ENCODE measurements at regions not wholly inside any gene's neighbourhood (a gene's known extent, or its start where the extent isn't known, plus 50 kb on each side); places are given as distances from the start of the nearest gene placed in this dataset.

- H3K4me3 ChIP-seq (ENCODE audit: low read depth, low read length): no peak overlapping the region
- DNase-seq (ENCODE audit: low read depth): no peak
- TF ChIP-seq MYC (IDR thresholded peaks at IDR 0.05; ENCODE audit: low read depth, low read length): no peak
- TF ChIP-seq, protein P1, sequence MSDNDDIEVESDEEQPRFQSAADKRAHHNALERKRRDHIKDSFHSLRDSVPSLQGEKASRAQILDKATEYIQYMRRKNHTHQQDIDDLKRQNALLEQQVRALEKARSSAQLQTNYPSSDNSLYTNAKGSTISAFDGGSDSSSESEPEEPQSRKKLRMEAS (IDR thresholded peaks at IDR 0.05; ENCODE audit: low read depth, low read length): no peak
- TF ChIP-seq, protein P2, sequence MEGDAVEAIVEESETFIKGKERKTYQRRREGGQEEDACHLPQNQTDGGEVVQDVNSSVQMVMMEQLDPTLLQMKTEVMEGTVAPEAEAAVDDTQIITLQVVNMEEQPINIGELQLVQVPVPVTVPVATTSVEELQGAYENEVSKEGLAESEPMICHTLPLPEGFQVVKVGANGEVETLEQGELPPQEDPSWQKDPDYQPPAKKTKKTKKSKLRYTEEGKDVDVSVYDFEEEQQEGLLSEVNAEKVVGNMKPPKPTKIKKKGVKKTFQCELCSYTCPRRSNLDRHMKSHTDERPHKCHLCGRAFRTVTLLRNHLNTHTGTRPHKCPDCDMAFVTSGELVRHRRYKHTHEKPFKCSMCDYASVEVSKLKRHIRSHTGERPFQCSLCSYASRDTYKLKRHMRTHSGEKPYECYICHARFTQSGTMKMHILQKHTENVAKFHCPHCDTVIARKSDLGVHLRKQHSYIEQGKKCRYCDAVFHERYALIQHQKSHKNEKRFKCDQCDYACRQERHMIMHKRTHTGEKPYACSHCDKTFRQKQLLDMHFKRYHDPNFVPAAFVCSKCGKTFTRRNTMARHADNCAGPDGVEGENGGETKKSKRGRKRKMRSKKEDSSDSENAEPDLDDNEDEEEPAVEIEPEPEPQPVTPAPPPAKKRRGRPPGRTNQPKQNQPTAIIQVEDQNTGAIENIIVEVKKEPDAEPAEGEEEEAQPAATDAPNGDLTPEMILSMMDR (IDR thresholded peaks at IDR 0.05; ENCODE audit: low read depth, low read length): no peak
- no peak for TF ChIP-seq POLR2A (IDR thresholded peaks at IDR 0.05; ENCODE audit: extremely low read depth, insufficient read length)
Measured at GRCh38 chr3:103446953-103447629, 1012.3 kb downstream of the ZPLD1 start.

- DNase-seq (ENCODE audit: low read depth): no peak
- H3K4me3 ChIP-seq (ENCODE audit: low read depth, low read length): no peak overlapping the region
- no peak for TF ChIP-seq POLR2A (IDR thresholded peaks at IDR 0.05; ENCODE audit: extremely low read depth, insufficient read length)
- TF ChIP-seq, protein P2 (IDR thresholded peaks at IDR 0.05; ENCODE audit: low read depth, low read length): no peak
- no peak for TF ChIP-seq MYC (IDR thresholded peaks at IDR 0.05; ENCODE audit: low read depth, low read length)
- TF ChIP-seq, protein P1 (IDR thresholded peaks at IDR 0.05; ENCODE audit: low read depth, low read length): no peak
Measured at GRCh38 chr3:103453152-103453551, 1018.3 kb downstream of the ZPLD1 start.

- no peak for DNase-seq (ENCODE audit: low read depth)
- no peak overlapping the region for H3K4me3 ChIP-seq (ENCODE audit: low read depth, low read length)
- TF ChIP-seq, protein P2 (IDR thresholded peaks at IDR 0.05; ENCODE audit: low read depth, low read length): no peak
- TF ChIP-seq, protein P1 (IDR thresholded peaks at IDR 0.05; ENCODE audit: low read depth, low read length): no peak
- TF ChIP-seq MYC (IDR thresholded peaks at IDR 0.05; ENCODE audit: low read depth, low read length) (no peak), POLR2A (IDR thresholded peaks at IDR 0.05; ENCODE audit: extremely low read depth, insufficient read length) (no peak)
Measured at GRCh38 chr3:103459815-103460214, 1025.0 kb downstream of the ZPLD1 start.

GRCh38 chr3:103470498-103470897 lies 1035.7 kb downstream of the ZPLD1 start:
- no peak overlapping the region for H3K4me3 ChIP-seq (ENCODE audit: low read depth, low read length)
- TF ChIP-seq, protein P1 (IDR thresholded peaks at IDR 0.05; ENCODE audit: low read depth, low read length): no peak
- TF ChIP-seq POLR2A (IDR thresholded peaks at IDR 0.05; ENCODE audit: extremely low read depth, insufficient read length) (no peak), MYC (IDR thresholded peaks at IDR 0.05; ENCODE audit: low read depth, low read length) (no peak)
- TF ChIP-seq, protein P2 (IDR thresholded peaks at IDR 0.05; ENCODE audit: low read depth, low read length): no peak
- DNase-seq (ENCODE audit: low read depth): no peak

- no peak for TF ChIP-seq POLR2A (IDR thresholded peaks at IDR 0.05; ENCODE audit: extremely low read depth, insufficient read length)
- TF ChIP-seq, protein P2 (IDR thresholded peaks at IDR 0.05; ENCODE audit: low read depth, low read length): no peak
- no peak for TF ChIP-seq MYC (IDR thresholded peaks at IDR 0.05; ENCODE audit: low read depth, low read length)
- TF ChIP-seq, protein P1 (IDR thresholded peaks at IDR 0.05; ENCODE audit: low read depth, low read length): no peak
- H3K4me3 ChIP-seq (ENCODE audit: low read depth, low read length): no peak overlapping the region
- DNase-seq (ENCODE audit: low read depth): no peak
Measured at GRCh38 chr3:103494011-103494410, 1059.2 kb downstream of the ZPLD1 start.

All from NB4 (cell line).